Tibial nerve (tissue), 4 donors: ENCODE measurements at regions not wholly inside any gene's neighbourhood (a gene's known extent, or its start where the extent isn't known, plus 50 kb on each side); places are given as distances from the start of the nearest gene placed in this dataset.

Experiments
- DNase-seq, 2 donors: peaks; one replicate each; pipeline ENCODE4 v3.0.0-alpha.2; 2019; ENCODE audit warnings: low spot score in 2 of 2
- H3K27ac ChIP-seq, 4 donors: fragments of 200-600 bp; sonication (generic) in 3 of 4; one replicate each; pipeline ENCODE4 v1.5.1; 2017 to 2019; ENCODE audit warnings: mild to moderate bottlenecking in 1 of 4
- H3K27me3 ChIP-seq, 2 donors: fragments of 200-600 bp; sonication (generic) in 1 of 2; one replicate each; pipeline versions ENCODE4 v1.5.1 to v1.6.0; 2017 to 2019
- H3K36me3 ChIP-seq, 3 donors: fragments of 200-600 bp; sonication (generic); one replicate each; pipeline ENCODE4 v1.5.1; 2018 to 2019
- H3K4me1 ChIP-seq, 4 donors: fragments of 200-600 bp; sonication (generic) in 3 of 4; one replicate each; pipeline ENCODE4 v1.5.1; 2017 to 2019
- H3K4me3 ChIP-seq, 4 donors: fragments of 200-600 bp; sonication (generic) in 3 of 4; one replicate each; pipeline ENCODE4 v1.5.1; 2017 to 2019; ENCODE audit warnings: mild to moderate bottlenecking in 1 of 4, moderate library complexity in 1 of 4
- H3K9me3 ChIP-seq, 4 donors: fragments of 200-600 bp; sonication (generic) in 3 of 4; one replicate each; pipeline ENCODE4 v1.5.1; 2017 to 2019
- CTCF ChIP-seq, 5 experiments: fragments of 200-600 bp in 3 of 5; fragments of 450-650 bp in 2 of 5; sonication (generic) in 3 of 5; IDR thresholded peaks; one replicate each; pipeline ENCODE4 v1.5.1; 2016 to 2019; ENCODE audit warnings: antibody characterized with exemption in 5 of 5, mild to moderate bottlenecking in 3 of 5, moderate library complexity in 2 of 5
- EP300 ChIP-seq, 2 donors: sonication (generic); formaldehyde crosslinking; IDR thresholded peaks; one replicate each; pipeline ENCODE4 v1.6.1; 2017; ENCODE audit warnings: antibody characterized with exemption in 2 of 2, mild to moderate bottlenecking in 1 of 2
- POLR2A ChIP-seq, 2 donors: fragments of 450-650 bp; IDR thresholded peaks; one replicate each; pipeline ENCODE4 v1.6.1; 2017; ENCODE audit warnings: antibody characterized with exemption in 2 of 2, mild to moderate bottlenecking in 2 of 2, moderate library complexity in 2 of 2
- WGBS, 2 donors: methylation state at CpG; one replicate each; pipeline ENCODE4 v1.1.5; 2018; 5-methylcytosine and 5-hydroxymethylcytosine counted together

GRCh38 chr5:74235552-74235951, 405.0 kb downstream of the ENC1 start:
- TF ChIP-seq EP300 (IDR thresholded peaks at IDR 0.05) (no peak), CTCF (IDR thresholded peaks at IDR 0.05) (no peak), POLR2A (IDR thresholded peaks at IDR 0.05) (no peak)
- DNase-seq, result no peak
- H3K4me1 ChIP-seq, result no peaks in the 10 kb centered on the region
- no peak overlapping the region for H3K27ac ChIP-seq
- no peaks in the 10 kb centered on the region for H3K9me3 ChIP-seq
- no peaks in the 10 kb centered on the region for H3K36me3 ChIP-seq
- no peaks in the 10 kb centered on the region for H3K27me3 ChIP-seq
- H3K4me3 ChIP-seq, result no peak overlapping the region

- no peak overlapping the region for H3K4me3 ChIP-seq
- no peaks in the 10 kb centered on the region for H3K4me1 ChIP-seq
- no peaks in the 10 kb centered on the region for H3K36me3 ChIP-seq
- no peaks in the 10 kb centered on the region for H3K9me3 ChIP-seq
- no peak for DNase-seq
- no peak for TF ChIP-seq CTCF (IDR thresholded peaks at IDR 0.05)
- no peak for TF ChIP-seq EP300 (IDR thresholded peaks at IDR 0.05)
- no peak for TF ChIP-seq POLR2A (IDR thresholded peaks at IDR 0.05)
- H3K27ac ChIP-seq, result no peak overlapping the region
- 89 to 93% methylated on average over 1 of the region's 1 CpG for WGBS, 2 donors
- no peaks in the 10 kb centered on the region for H3K27me3 ChIP-seq
These were observed 407.0 kb downstream of the ENC1 start for GRCh38 chr5:74233571-74233970.

- Histone ChIP-seq H3K27ac (no peak overlapping the region), H3K9me3 (no peaks in the 10 kb centered on the region), H3K27me3 (no peaks in the 10 kb centered on the region), H3K36me3 (no peaks in the 10 kb centered on the region), H3K4me1 (no peaks in the 10 kb centered on the region), H3K4me3 (no peak overlapping the region)
- TF ChIP-seq CTCF (IDR thresholded peaks at IDR 0.05) (no peak), EP300 (IDR thresholded peaks at IDR 0.05) (no peak), POLR2A (IDR thresholded peaks at IDR 0.05) (no peak)
- DNase-seq, result no peak
These were observed 407.4 kb downstream of the ENC1 start for GRCh38 chr5:74233091-74233490.

- Histone ChIP-seq H3K27ac (no peak overlapping the region), H3K4me3 (no peak overlapping the region), H3K9me3 (no peaks in the 10 kb centered on the region), H3K27me3 (no peaks in the 10 kb centered on the region), H3K36me3 (no peaks in the 10 kb centered on the region), H3K4me1 (no peaks in the 10 kb centered on the region)
- no peak for DNase-seq
- no peak for TF ChIP-seq POLR2A (IDR thresholded peaks at IDR 0.05)
- no peak for TF ChIP-seq EP300 (IDR thresholded peaks at IDR 0.05)
- TF ChIP-seq CTCF (IDR thresholded peaks at IDR 0.05), result no peak
- WGBS, 2 donors, result 57 to 66% methylated on average over 2 of the region's 2 CpGs
These were observed 408.3 kb downstream of the ENC1 start for GRCh38 chr5:74232276-74232675.

GRCh38 chr5:74231697-74232096, 408.8 kb downstream of the ENC1 start:
- no peak for TF ChIP-seq CTCF (IDR thresholded peaks at IDR 0.05)
- no peak for TF ChIP-seq POLR2A (IDR thresholded peaks at IDR 0.05)
- TF ChIP-seq EP300 (IDR thresholded peaks at IDR 0.05), result no peak
- Histone ChIP-seq H3K4me1 (no peaks in the 10 kb centered on the region), H3K4me3 (no peak overlapping the region), H3K9me3 (no peaks in the 10 kb centered on the region), H3K27me3 (no peaks in the 10 kb centered on the region), H3K27ac (no peak overlapping the region), H3K36me3 (no peaks in the 10 kb centered on the region)
- 89 to 90% methylated on average over 5 of the region's 5 CpGs for WGBS, 2 donors
- no peak for DNase-seq
